ENCODE measurements at regions not wholly inside any gene's neighbourhood (a gene's known extent, or its start where the extent isn't known, plus 50 kb on each side); places are given as distances from the start of the nearest gene placed in this dataset.

DNA sequence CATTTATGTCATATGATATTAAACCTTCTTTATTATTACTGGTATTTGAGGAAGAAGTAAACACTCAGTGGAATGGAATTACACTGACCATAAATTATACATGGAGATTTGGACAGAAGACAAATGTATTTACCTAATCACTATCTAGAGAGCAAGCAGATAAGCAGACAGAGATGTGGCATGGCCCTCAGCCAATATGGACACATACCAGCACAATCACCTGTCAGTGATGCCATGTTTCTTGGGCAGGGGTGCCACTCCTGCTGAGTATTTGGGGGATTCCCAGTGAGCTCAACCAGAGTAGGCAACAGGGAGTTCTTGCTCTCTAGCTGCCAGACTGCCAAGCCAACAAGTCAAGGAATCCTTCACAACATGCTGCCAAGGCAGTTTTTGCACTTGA lies 866.3 kb upstream of the LRRN3 start:
- TF ChIP-seq, protein P1, sequence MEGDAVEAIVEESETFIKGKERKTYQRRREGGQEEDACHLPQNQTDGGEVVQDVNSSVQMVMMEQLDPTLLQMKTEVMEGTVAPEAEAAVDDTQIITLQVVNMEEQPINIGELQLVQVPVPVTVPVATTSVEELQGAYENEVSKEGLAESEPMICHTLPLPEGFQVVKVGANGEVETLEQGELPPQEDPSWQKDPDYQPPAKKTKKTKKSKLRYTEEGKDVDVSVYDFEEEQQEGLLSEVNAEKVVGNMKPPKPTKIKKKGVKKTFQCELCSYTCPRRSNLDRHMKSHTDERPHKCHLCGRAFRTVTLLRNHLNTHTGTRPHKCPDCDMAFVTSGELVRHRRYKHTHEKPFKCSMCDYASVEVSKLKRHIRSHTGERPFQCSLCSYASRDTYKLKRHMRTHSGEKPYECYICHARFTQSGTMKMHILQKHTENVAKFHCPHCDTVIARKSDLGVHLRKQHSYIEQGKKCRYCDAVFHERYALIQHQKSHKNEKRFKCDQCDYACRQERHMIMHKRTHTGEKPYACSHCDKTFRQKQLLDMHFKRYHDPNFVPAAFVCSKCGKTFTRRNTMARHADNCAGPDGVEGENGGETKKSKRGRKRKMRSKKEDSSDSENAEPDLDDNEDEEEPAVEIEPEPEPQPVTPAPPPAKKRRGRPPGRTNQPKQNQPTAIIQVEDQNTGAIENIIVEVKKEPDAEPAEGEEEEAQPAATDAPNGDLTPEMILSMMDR (IDR thresholded peaks at IDR 0.05; ENCODE audit: control insufficient read depth, insufficient read depth, low read depth, low read length, missing control alignments): no peak
- DNase-seq (ENCODE audit: low read depth): no peak
- H3K4me3 ChIP-seq (ENCODE audit: control insufficient read depth, low read depth, low read length): no peak overlapping the region

GRCh38 chr7:110246118-110246517 lies 844.8 kb upstream of the LRRN3 start:
- TF ChIP-seq, protein P1 (IDR thresholded peaks at IDR 0.05; ENCODE audit: control insufficient read depth, insufficient read depth, low read depth, low read length, missing control alignments): no peak
- no peak overlapping the region for H3K4me3 ChIP-seq (ENCODE audit: control insufficient read depth, low read depth, low read length)
- no peak for DNase-seq (ENCODE audit: low read depth)

GRCh38 chr7:110253093-110253492 lies 837.8 kb upstream of the LRRN3 start:
- DNase-seq (ENCODE audit: low read depth): no peak
- no peak overlapping the region for H3K4me3 ChIP-seq (ENCODE audit: control insufficient read depth, low read depth, low read length)
- TF ChIP-seq, protein P1 (IDR thresholded peaks at IDR 0.05; ENCODE audit: control insufficient read depth, insufficient read depth, low read depth, low read length, missing control alignments): no peak

- TF ChIP-seq, protein P1 (IDR thresholded peaks at IDR 0.05; ENCODE audit: control insufficient read depth, insufficient read depth, low read depth, low read length, missing control alignments): no peak
- no peak for DNase-seq (ENCODE audit: low read depth)
- H3K4me3 ChIP-seq (ENCODE audit: control insufficient read depth, low read depth, low read length): no peak overlapping the region
Observed at GRCh38 chr7:110257673-110258072, 833.3 kb upstream of the LRRN3 start.

GRCh38 chr7:110262251-110262650 lies 828.7 kb upstream of the LRRN3 start:
- DNase-seq (ENCODE audit: low read depth): no peak

DNA sequence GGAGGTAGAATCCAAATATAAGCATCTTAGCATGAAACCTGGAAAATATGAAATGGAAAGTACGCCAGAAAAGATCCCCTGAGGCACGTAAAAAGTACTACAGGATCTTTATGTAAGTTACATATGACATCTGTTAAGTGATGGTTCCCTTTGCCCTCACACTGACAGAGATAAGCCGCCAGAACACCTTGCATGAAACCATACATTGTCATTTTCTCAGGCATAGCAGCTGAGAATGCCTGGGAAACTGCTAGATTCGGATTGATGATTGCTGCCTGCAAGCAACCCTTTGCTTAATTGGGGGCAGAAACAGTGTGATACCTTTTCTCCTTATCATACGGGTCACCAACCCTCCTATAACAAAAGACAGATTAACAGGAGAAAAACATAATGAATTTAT lies 826.6 kb upstream of the LRRN3 start:
- TF ChIP-seq, protein P1 (IDR thresholded peaks at IDR 0.05; ENCODE audit: control insufficient read depth, insufficient read depth, low read depth, low read length, missing control alignments): no peak
- DNase-seq (ENCODE audit: low read depth): no peak
- H3K4me3 ChIP-seq (ENCODE audit: control insufficient read depth, low read depth, low read length): no peak overlapping the region

More at GRCh38 chr7:110262251-110262650, 828.7 kb upstream of the LRRN3 start:
- TF ChIP-seq, protein P1 (IDR thresholded peaks at IDR 0.05; ENCODE audit: control insufficient read depth, insufficient read depth, low read depth, low read length, missing control alignments): no peak
- H3K4me3 ChIP-seq (ENCODE audit: control insufficient read depth, low read depth, low read length): no peak overlapping the region

DNA sequence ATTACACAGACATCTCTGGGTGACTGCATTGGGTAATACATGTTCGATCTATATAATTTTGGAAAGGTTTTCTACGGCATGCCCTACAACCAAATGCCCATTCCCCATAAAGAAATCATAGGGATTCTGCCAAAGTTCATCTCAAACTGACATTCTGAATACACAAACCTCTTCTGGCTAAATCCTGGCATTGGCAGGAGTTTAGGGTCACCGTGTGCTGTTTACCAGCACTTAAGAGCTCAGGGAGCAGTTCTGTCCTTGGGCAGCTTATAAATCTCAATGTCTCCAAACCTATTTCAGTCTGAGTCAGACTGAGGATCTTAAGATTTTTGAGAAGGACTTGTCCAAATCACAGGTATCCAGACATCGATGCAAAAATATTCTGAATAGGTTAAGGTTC lies 809.6 kb upstream of the LRRN3 start:
- no peak for DNase-seq (ENCODE audit: low read depth)
- TF ChIP-seq, protein P1 (IDR thresholded peaks at IDR 0.05; ENCODE audit: control insufficient read depth, insufficient read depth, low read depth, low read length, missing control alignments): no peak
- H3K4me3 ChIP-seq (ENCODE audit: control insufficient read depth, low read depth, low read length): no peak overlapping the region

Measured in AG09309 (cell line).